GM18502 (cell line): ENCODE measurements at regions not wholly inside any gene's neighbourhood (a gene's known extent, or its start where the extent isn't known, plus 50 kb on each side); places are given as distances from the start of the nearest gene placed in this dataset.
"Not testable (repeated sequence)": the region's sequence is repeated elsewhere in the genome, so short reads cannot be mapped to it uniquely, and the experiment has no call there.

ENCODE experiments used
- ATAC-seq: cut with Tn5 transposase; IDR thresholded peaks from one replicate; pipeline ENCODE4 v1.9.1; 2021; ENCODE audit warnings: mild to moderate bottlenecking; ENCODE audit not compliant: unreplicated experiment, poor library complexity

- not testable (repeated sequence) for ATAC-seq
Observed at GRCh38 chr19:14286594-14286993, 80.6 kb upstream of the ADGRL1 start.

- not testable (repeated sequence) for ATAC-seq
Observed at GRCh38 chr19:14285726-14286125, 79.8 kb upstream of the ADGRL1 start.

- ATAC-seq: peak; percentile 63
Observed at GRCh38 chr19:14283813-14284520, 78.0 kb upstream of the ADGRL1 start.

- ATAC-seq: not testable (repeated sequence)
Observed at GRCh38 chr19:14279270-14279669, 73.3 kb upstream of the ADGRL1 start.

GRCh38 chr19:14277608-14278007 is 71.6 kb upstream of the ADGRL1 start:
- no peak for ATAC-seq

GRCh38 chr19:14275823-14276222 is 69.9 kb upstream of the ADGRL1 start:
- ATAC-seq: not testable (repeated sequence)

- ATAC-seq: no peak
Observed at GRCh38 chr19:14272623-14273022, 66.7 kb upstream of the ADGRL1 start.

GRCh38 chr19:14271840-14272239 is 65.9 kb upstream of the ADGRL1 start:
- no peak for ATAC-seq

- not testable (repeated sequence) for ATAC-seq
Observed at GRCh38 chr19:14270557-14270956, 64.6 kb upstream of the ADGRL1 start.

GRCh38 chr19:14267224-14267741 is 61.3 kb upstream of the ADGRL1 start:
- ATAC-seq: no peak

- ATAC-seq: not testable (repeated sequence)
Observed at GRCh38 chr19:14266208-14266607, 60.2 kb upstream of the ADGRL1 start.

- ATAC-seq: no peak
Observed at GRCh38 chr19:14265290-14266036, 59.5 kb upstream of the ADGRL1 start.

- not testable (repeated sequence) for ATAC-seq
Observed at GRCh38 chr19:14255902-14256649, 50.1 kb upstream of the ADGRL1 start.
